NCI-H82 (cell line): ENCODE measurements at regions not wholly inside any gene's neighbourhood (a gene's known extent, or its start where the extent isn't known, plus 50 kb on each side); places are given as distances from the start of the nearest gene placed in this dataset.

ENCODE experiments used
- DNase-seq: peaks from one replicate; lab custom pipeline; 2025; lab: John Stamatoyannopoulos, UW

DNA sequence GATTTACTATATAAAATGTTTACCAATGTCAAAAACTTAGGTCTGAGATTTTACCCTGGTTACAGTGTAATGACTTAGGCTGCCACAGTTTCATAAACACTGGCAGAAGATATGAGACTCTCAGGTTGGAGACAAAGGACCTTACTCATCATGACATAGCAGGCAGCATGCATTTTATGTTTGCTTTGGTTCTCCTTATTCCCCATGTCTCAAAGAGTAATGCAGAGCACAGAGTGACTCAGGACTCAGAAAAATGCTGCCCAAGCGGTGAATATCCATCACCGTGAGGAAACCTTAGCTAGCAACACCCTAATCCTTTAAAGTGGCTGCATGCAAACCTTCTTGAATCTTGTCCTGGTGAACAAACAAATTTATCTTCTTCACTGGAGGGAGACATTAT is 112.1 kb upstream of the EYS start:
- peak; percentile 5 for DNase-seq

DNA sequence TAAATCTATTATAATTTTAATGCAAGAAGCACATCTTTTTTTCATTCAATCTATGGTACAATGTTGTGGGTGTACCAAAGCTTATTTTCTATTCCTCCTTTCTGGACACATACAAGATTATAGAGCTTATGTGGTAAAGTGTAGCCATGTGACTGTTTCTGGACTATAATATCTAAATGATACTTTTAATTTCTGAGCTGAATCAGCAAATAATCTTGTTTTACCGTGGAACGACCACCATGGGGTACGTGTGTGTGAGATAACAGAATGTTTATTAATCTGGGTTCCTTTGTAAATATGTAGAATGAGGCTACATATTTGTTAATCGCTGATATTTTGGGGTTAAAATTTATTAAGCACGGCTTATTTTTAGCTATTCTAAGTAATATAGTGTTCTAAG is 111.5 kb upstream of the EYS start:
- DNase-seq: no peak

DNA sequence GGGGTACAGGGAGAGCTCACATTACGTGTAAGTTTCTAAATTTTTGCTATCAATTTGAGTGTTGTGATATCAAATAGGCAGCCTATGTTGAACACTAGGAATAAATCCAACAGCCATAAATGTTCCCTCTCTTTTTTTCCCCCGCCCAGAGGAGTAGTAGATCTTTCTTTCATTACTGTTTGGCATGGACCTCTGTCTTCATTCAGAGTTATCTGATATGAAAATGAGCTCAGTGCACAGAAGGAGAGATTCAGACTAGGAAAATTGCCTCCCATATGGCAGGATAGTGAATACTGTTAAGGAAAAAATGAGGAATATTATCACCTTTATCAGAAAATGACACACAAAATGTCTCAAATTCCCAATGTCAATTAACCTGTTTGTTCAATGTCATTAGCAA is 110.0 kb upstream of the EYS start:
- DNase-seq: no peak

DNA sequence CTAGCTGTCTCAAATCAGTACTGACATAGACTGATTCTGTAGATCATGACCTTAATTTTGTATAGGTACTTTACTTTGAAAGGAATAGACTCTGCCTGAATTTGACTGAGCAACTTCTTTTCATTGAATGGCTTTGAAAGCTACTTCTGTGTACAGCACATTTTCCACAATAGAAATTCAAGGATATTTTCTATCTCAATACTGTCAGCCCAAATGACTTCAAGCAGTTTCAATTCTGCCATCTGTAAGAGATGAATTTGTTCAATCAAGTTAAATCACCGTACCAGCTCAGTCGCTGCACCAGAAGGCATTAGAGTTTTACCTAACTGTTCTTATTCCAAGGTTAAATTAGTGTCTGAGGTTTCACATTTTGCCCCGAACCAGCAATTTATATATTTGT is 107.0 kb upstream of the EYS start:
- no peak for DNase-seq

DNA sequence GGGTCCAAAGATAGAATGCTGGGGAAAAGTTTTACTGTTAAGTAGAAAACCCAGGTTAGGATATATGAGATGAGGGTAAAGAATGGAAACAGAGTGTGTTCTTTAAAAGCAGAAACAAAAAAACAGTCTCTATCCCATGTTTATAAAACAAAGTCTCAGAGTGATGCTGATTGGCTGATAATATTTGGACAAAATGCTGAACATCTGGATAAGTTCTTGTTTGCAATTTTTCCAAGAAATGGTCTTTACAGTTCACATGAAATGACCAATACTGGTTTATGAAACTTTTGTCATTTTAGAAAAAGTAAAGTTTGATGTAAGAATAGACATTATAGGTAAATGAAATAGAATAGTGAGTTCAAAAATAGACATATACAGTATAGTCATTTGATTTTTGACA is 96.2 kb upstream of the EYS start:
- no peak for DNase-seq

DNA sequence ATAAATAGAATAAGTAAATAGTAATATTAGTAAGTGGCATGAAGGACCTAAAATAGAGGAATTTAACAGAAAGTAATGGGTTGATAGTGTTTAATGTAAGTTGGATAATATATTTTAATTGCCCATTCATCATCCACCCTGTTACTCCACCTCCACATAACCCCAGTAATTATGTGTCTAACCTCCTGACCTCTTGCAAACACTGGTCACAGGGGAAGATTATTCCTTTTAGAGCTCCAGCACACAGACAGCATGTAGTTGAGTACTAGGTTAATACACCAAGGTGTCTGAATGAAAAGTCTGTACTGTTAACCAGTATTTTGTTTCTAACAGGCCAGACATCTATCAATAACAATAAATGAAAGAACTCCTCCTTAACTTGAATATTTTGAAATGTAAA is 92.4 kb upstream of the EYS start:
- DNase-seq: no peak

DNA sequence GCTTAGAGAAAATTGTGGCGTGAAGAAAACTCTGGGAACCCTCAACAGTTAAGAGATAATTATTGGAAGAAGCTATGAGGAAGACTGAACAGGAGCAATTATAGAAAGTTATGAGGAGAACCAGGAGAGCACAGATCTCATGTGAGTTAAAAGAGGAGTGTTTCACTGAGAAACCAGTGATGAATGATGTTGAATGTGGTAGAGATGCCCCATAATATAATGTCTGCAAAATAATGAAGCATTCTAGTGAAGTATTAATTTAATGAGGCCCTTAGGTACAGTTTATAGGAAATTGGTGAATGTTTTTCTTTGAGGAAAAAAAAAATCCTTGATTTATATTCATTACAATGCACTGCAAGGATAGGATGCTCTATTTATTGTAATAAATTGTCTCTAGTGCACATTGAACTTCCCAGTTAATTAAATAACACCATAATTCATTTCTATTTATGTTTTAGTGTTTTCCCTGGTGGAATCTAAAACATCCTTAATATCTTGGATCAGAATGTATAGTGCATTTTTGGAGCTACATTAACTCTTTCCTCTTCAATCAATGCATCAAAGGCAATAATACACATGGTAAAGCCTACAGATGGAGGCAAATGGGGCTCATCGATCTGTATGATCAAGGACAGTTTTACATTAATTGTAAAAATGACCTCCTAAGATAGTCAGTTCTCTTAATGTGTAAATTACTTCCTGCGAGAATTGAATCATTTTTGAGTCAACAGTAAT is 91.4 kb upstream of the EYS start:
- no peak for DNase-seq

DNA sequence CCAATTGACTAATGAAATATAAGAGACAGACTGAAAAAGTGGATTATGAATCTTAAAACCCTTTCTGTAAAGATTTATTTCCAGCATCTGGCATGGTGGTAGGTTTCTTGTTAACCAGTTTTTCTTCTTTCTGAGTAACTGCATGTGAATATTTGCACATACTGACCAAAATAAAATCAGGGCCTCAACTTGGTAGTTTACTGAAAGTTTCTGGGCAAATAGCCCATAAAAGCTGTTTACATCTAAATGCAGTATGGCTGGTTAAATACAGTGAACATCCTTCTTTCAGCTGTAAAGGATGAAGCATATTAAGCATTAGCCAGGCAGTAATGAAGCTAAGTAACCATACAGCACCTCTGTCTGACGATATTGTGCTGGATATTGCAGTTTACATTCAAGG is 83.6 kb upstream of the EYS start:
- peak; percentile 26 for DNase-seq

DNA sequence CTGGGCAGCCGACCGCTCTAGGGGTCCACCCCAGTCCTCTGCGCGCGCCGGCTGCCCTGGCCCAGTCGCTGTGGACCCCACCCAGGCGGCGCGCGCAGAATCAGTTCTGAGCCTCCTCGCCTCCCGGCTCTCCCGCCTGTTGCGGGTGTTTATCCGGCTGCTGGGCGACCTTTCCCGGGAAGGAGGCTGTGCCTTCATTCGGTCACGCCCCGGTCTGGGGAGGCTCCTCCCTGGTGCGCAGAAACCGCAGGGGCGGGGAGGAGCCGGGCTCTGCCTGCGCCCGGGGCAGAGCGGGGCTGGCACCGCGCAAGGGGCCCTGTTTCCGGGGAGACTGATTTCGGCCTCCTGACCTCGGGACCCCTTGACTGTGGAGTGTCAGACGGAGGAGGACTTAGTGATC is 80.8 kb upstream of the EYS start:
- DNase-seq: no peak

DNA sequence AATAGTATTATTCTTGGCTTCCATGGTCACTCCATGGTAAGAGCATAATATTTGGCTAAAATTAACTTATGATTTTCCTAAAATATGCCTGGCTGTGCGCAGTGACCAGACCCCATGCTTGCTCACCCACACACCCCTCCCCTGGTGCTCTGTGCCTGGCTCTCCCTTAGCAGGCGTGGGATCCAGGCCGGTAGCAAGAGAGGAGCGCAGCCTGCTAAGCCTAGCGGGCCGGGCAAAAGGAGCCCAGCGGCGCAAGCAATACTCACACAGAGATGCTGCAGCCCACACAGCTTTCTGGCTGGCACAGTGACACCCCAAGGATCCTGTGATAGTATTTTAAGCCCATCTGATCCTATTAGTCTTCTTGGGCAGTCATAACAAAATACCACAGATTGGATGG is 79.8 kb upstream of the EYS start:
- DNase-seq: peak; percentile 68

DNA sequence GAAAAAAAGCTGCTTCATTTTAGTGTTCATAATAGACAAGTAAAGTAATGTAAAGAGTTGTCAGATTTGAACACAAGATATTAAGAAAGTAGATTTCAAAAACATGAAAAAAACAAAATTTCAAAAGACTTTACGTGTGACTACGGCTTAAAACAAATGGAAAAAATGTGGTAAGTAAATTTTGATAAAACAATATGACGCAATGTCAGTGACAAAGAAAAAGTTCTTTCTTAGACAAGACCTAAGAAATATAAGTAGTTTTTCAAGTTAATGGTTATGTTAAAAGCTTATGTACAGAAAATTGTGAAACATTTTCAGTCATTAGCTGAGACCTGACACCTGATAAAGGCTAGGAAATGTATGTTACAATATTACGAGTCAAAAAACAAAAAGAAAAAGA is 73.7 kb upstream of the EYS start:
- no peak for DNase-seq

DNA sequence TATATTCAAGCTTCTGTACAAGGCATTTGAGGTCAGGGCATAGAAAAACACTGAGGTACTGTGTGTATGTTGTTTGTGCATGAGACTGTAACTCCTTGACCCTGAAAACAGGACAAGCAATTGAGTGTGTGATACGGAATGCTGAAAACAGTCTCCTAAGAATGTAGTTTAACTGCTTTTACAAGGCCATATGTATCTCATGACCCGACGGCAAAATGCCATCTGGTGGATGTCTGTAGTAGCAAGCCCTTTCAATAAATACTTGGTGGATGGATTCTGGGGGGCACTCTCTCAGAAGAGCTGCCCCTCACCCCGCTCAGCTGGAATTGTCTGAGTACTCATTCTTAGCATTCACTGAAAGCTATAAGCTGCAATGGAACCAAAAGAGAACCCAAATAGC is 69.3 kb upstream of the EYS start:
- DNase-seq: peak; percentile 76

DNA sequence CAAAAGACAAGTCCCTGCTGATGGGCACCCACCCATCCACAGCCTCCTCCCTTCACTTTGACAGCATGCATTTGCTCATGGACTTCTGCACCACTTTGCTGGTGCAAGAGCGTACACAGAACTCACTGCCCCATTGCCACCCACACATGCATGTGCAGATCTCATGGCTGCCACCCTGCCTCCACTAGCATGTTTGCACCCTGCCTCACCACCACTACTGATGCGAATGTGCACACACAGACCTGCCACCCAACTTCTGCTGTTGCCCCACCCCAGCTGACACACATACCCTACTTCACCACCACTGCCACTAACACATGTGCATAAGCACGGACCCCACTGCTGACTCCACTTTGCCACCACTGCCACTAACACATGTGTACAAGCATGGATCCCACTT is 64.9 kb upstream of the EYS start:
- DNase-seq: no peak

DNA sequence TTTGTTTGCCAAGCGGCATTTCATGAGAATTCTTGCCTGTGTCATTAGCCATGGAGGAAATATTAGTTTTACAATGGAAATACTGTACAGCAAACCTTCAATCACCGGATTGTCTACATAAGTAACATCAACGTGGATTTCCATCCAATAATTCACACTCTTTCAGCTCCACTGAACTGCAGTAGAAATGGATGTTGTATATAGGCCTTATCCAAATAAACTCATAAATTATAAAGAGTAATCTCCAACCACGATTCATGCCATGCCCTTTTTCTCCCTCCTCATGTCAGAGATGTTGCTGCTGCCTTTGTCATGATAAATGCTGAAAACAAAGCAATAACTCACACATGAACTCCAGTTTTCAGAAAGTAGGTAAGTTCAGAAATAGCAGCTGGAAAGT is 54.9 kb upstream of the EYS start:
- no peak for DNase-seq

DNA sequence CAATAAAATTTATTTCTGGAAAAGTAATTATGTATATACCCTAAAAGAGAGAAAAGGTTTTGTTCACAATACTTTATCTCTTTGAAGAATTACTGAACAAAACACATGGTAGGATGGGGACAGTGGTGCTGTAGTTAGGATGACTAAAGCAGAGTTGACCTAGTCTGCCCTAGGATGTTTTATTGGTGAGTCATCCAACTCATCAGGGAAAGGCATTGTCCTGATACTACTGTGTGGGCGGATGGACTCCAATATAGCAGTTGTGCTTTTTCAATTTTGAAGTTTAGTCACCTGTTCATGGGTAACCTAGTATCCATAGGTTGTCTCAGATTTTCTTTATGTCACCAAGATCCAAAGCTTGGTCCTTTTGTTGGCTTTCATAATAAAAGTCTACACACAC is 53.3 kb upstream of the EYS start:
- no peak for DNase-seq
